IPS-11a (cell line): ENCODE measurements at regions not wholly inside any gene's neighbourhood (a gene's known extent, or its start where the extent isn't known, plus 50 kb on each side); places are given as distances from the start of the nearest gene placed in this dataset.
"Not testable (repeated sequence)": the region's sequence is repeated elsewhere in the genome, so short reads cannot be mapped to it uniquely, and the experiment has no call there.

Experiments used
- H3K4me3 ChIP-seq: one replicate; pipeline ENCODE4 v1.5.1; 2013; ENCODE audit warnings: low read depth, low read length, control low read depth

DNA sequence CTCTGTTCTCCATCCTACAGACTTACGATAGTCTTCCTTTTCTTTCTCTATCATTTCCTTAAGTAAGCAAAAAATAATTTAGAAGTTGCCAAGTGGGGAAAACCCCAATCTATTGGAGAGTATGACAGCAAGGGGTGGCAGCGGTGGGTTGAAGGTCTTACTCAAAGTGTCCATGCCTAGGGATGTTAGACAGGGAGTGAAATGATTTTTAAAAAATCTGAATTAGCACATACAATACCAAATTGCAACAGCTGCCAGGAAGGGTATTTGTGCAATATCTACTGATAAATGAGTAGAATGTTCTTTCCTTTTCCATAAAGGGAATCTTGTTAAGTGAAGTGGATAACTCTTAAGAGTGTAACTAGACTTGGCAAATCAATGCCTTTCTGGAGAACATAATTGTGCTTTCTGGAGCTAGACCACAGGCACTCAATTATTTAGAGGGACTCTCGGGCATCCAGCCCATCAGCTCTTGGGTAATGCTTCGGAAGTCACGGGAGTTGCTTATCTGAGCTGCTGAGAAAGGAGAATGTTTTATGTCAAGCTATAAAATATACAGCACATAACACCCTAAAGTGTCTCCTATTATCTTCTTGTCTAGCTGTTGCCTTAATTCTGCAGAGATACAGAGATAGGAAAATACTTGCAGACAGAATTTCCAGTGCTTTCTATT is 151.5 kb downstream of the KCNJ2 start:
- H3K4me3 ChIP-seq, result no peak overlapping the region

DNA sequence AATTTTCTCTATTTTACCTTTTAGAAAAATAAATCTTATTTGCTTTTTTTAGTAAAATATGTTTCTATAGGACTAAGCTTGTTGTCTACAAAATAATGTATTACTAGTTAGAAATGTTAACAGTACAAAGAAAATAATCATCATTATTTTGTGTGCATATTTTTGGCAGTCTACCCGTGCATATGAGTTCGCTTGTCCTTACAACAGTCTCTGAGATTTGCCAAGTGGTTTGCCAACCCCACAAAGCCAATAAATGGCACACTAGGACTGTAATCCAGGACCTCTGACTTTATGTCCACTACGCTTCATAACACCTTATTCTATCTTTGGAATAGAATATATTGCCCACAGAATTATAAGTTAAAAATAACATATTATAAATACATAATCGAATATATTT is 152.0 kb downstream of the KCNJ2 start:
- H3K4me3 ChIP-seq, result no peak overlapping the region

DNA sequence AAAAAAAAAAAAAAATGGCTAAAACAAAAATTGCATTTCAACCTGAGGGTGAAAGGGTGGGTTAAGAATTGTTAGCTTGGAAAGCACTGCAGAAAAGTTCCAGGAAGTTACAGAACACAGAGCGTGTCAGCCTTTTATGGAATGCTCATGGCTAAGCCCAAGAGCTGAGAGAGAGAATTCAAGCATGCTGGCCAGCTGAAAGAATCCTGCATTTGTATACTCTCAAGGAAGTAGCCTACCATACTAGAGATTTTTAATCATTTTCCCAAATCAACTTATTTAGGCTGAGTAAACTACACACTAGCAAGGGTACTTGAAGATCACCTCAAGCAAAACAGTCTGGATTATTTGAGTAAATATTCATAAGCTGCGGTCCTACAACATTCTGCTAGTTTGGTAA is 153.9 kb downstream of the KCNJ2 start:
- no peak overlapping the region for H3K4me3 ChIP-seq

DNA sequence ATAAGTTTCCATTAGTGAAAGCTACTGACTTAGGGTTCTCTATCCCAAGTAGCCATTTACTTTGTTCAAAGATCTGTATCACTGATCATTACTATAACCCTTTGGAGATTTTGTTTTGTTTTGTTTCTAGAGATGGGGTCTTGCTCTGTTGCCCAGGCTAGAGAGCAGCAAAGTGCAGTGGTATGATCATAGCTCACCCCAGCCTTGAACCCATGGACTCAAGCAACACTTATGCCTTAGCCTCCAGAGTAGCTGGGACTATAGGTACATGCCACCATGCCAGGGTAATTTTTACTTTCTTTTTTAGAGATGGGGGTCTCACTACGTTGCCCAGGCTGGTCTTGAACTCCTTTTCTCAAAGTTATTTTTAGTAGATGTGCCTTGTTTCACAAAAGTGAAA is 154.7 kb downstream of the KCNJ2 start:
- no peak overlapping the region for H3K4me3 ChIP-seq

DNA sequence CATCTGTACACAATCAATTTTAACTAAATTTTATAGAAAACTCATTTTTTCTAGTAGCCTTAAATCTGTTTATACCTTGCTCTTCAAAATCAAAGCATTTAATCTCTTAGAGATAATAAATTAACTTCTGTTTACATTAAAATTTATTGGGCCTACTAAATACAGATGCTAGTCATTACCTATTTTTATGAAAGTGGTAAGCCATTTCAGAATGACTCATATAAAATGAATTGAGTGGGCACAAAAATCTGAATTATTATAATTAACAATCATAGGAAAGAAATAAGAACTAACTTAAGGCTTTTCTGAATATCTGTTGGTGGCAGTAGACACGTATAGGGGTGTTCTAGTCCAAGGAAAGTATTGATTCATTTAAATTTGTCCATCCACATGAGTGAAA is 157.9 kb downstream of the KCNJ2 start:
- H3K4me3 ChIP-seq, result no peak overlapping the region

DNA sequence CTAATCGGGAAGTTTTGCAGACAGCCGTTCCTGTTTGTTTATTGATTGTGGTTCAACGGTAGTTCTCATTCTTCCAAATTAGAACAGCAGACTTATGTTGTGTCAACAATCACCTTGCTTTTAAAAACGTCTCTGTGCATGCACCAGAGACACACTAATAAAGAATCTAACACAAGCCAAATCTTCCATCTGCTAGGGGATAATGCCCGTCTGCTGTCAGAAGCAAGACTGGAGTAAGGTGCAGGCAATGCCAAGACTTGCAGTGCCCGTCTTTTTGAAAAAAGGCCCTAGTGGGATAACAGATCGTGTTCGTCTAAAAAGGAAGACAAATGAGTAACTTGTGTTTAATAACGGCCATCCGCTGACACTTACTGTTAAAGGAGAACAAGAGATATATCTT is 158.4 kb downstream of the KCNJ2 start:
- no peak overlapping the region for H3K4me3 ChIP-seq

DNA sequence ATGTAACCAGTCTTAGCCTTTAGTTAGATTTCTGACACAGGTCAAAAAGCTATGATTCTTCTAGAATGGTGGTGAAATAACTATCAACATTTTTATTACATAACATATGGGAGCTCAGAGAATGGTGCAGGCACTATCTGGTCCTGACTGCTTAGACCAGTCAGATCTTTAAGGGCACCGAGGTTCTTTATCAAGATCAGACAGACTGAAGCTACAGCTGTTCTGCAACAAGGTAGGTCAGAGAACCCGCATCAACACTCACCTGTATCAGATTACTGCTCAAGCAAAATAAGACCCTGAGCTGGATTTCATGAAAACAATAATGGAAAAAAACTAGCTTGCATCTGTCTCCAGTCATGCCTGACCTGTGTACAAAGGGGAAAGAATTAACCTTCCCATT is 160.4 kb downstream of the KCNJ2 start:
- H3K4me3 ChIP-seq, result no peak overlapping the region

DNA sequence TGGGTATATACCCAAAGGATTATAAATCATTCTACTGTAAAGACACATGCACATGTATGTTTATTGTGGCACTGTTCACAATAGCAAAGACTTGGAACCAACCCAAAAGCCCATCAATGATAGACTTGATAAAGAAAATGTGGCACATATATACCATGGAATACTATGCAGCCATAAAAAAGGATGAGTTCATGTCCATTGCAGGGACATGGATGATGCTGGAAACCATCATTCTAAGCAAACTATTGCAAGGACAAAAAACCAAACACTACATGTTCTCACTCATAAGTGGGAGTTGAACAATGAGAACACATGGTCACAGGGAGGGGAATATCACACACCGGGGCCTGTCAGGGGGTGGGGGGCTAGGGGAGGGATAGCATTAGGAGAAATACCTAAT is 161.7 kb downstream of the KCNJ2 start:
- not testable (repeated sequence) for H3K4me3 ChIP-seq

DNA sequence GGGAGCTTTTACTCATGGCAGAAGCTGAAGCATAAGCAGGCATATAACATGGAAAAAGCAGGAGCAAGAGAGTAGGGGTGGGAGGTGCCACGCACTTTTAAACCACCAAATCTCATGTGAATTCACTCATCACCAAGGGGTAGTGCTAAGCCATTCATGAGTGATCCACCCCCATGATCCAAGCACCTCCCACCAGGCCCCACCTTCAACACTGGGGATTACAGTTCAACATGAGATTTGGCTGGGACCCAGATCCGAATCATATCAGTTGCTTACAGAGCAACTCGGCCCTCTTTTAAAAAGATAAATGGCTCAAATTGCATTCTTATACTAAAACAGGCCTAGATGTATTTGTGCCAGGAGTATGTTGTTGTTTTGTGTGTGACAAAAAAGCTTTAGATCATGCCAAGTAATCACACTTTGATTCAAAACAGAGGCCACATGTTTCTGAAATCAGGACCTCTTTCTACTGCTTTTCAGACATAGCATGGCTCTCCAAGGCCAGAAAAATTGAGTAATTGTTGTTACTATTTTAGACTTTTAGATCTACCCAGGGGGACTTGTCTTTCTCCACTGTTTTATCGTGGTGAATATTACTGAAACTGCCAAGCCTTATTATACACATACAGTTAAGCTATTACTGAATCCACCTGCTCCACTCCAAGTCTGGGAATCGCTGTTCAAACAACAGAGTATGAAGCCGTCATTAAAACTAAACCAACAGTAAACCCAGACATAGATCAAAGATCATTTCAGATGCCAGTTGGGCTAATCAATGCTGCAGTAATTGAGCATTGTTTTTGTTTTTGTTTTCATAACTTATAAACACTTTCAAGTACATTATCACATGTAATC is 163.3 kb downstream of the KCNJ2 start:
- H3K4me3 ChIP-seq, result no peak overlapping the region

DNA sequence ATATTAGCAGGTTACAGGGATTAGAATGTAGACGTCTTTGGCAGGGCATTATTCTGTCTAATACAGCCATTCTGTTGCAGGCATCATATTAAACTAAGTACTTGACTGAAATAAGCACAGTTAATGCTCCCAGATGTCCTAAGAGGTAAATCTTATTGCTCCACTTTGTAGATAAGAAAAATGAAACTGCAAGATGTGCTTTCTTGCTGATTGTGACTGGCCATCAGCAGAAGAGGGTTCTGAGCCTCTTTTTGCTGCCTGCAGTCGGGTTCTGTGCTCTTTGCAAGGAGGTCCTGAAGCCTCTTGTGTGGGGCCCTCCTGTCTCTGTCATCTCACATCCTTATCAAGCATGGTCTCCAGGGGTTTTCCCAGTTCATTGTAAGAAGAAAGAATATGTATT is 167.1 kb downstream of the KCNJ2 start:
- H3K4me3 ChIP-seq, result no peak overlapping the region

DNA sequence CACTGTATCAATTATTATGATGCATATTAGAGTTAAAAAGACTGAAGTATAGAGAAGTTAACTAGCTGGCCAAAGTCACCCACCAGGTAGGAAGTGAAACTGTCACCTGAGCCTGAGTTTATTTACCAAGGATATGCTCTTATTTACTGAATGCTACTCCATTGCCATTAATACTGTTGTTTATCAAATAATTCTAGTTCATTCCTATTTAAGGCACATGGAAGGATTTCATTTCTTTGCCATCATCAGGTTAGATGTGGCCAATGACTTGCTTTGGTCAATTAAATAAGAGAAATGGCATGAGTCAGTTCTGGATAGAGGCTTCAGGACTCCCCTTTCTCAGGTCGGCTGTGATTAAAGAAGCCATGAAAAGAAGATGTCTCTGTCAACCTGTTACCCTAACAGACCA is 169.6 kb downstream of the KCNJ2 start:
- no peak overlapping the region for H3K4me3 ChIP-seq

DNA sequence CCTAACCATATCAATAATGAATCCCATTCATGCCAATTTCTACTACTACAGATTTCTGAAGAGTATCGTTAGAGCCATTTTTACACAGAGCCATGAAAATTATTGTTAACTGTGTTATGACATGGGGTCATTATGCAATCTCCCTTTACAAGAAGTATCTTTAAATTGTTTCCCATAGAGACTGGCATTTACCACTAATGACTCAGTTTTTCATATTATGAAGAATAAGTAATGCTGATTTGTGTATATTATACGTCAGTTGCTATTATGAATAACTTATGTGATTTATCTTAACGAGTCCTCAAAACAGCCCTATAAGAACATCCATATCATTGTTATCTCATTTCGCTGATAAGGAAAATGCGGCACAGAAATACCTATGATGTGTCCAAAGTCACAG is 173.8 kb downstream of the KCNJ2 start:
- no peak overlapping the region for H3K4me3 ChIP-seq

DNA sequence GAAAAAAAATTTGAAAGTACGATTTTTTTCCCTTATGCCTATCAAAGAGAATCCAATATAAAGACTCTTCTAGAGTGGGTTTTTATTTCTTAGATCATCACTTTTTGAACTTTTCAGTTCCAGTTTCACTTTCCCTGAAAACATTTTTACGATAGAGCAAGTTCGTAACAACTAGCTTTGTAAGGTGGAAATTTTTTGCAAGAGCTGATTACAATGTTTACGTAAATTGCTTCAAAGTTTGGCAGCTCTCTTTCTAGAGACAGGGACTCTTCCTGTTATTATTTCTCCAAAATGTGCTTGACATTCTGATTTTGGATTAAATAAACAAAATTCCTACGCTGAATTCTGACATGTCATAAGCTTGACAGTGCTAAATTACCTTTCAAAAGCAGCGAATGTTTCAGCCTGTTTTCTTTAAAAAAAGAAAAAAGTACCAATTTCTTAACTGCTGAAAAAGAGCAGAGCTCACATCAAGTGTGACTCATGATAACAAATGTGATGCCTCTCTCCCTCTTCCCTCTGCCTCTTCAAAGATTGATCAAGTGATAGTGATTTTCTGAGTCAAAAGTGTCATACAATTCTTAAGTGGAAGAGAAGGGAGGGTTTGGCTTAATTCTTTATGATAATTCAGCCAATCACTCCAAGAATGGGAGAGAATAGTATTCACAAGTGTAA is 175.2 kb downstream of the KCNJ2 start:
- H3K4me3 ChIP-seq, result no peak overlapping the region

DNA sequence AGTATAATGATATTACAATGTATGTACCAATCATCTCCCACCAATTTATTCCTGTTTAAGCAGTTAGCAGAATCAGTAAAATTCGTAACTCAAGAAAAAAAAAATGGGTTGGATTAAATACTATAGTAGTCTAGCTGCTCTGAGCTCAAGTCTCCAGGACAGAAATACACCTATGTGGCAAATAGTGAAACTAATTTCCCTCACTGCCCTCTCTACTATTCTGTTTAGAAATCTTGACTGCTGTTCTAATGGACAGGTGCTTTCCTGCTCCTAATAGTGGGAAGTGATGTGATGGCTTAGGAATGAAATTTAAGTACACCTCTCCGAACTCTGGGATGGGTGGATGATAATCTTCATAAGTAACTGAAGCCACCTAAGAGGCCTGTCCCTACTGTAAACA is 175.7 kb downstream of the KCNJ2 start:
- H3K4me3 ChIP-seq, result no peak overlapping the region

DNA sequence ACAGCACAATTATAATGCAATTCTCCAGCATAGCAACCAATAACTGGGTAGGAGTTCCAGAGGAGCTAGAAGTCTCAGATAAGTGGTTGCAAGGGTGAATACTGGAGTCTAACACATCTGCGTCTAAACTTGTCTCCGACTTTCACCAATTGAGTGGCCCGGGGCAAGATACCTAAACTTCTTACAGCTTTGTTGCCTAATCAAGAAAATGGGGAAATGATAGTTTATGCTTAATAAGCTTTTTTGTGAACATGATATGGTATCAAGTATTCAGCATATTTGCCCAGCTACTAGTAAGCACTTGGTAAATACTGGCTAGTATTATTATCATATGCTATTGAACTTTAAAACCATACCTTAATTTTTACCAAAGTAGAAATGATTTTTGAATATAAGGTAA is 183.5 kb downstream of the KCNJ2 start:
- H3K4me3 ChIP-seq, result no peak overlapping the region

DNA sequence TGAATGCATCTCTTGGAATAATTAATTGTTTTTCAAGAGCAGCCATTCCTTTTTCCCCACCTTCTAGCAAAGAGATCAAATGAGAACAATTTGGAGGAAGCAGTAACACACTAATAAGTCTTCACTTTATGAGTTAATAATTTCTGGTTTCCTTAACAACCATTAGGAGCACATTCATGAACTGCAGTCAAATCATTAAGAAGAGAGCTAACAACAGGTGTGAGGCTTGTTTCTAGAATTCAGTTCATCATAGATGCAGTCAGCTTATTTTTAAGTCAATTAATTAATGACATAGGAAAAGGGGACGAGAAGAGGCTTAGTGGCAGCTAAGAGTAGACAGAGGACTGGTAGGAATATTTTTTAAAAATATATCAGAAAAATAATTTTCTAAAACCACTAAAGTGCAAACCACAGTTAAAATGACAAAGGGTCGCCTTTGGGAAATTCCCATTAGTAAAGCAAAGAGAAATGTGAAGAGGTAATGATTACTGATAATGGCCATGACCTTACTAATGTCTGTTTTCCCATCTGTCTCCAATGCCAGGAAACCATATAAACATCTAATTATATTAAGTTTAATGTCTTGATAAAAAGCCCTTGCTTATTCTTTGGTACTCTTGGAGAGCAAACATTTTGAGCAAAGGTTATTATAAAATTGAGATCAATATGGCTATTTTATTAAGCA is 184.2 kb downstream of the KCNJ2 start:
- H3K4me3 ChIP-seq, result no peak overlapping the region

DNA sequence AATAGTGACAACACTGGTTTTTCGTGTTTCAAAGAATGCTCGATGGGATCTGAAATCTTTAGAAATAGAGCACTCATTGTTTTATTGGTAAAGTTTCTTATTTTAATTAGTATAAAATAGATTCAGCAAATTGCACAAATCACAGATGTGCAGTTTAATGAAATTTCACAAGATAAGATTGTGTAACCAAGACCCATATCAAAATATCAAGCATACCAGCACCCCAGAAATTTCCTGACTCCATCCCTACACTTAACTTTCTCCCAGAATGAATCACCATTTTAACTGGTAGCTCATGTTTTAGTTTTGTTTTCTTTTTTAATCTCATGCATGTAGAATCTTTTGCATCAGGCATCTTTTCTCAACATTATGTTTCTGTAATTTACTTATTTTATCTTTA is 185.9 kb downstream of the KCNJ2 start:
- no peak overlapping the region for H3K4me3 ChIP-seq

DNA sequence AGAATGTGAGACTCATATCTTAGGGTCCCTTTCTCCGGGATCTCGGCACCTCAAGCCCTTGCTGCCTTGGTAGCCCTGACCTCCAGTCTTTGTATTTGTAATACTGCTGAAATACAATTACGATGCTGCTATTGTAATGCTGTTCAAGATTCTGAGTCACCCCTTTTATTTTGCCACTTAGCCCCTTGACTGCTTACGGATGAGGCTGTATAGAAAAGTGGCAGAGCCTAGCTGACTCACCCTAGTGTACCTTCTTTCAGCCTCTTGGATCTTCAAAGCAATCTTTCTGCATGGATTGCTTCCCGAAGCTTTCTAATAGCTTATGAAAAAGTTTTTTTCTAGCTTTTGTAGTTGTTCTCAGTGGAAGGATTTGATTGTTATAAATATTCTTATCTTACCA is 187.9 kb downstream of the KCNJ2 start:
- no peak overlapping the region for H3K4me3 ChIP-seq

DNA sequence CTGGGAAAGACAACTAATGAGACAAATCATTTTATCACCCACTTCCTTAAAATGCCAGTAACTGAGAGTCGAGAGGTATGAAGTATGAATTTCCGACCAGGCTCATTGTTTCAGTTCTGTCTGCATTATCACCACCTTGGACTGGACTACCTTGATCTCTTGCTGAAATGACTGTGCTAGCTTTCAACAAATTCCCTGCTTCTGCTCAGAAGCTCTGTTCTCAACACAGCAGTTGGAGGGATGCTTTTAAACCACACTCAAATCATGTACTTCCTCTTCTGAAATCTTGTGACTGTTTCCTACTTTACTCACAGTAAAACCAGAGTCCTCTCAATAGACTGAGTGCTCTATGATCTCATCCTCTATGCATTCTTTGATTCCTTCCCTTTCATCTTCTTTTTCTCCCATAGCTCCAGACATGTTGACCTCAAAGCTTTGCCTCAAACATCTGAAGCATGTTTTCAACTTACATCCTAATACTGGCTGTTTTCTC is 195.8 kb downstream of the KCNJ2 start:
- H3K4me3 ChIP-seq, result no peak overlapping the region

DNA sequence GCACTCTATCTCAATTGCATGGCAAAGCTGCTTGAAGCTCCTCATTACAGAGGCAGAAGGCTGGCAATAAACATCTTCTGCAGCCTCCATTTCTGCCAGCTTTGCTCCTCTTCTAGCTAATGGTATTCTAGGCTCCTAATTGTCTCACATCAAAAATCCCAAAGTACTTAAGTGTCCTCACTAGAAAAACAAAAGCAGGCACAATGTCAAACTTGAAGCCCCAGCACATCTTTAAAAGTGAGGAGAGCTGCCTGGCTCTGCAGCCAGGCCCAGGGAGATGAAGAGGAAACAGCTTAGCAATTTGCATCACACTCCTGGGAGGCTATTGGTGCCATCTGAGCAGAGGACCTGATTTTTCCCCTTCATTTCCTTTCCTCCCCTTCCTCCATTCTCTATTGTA is 197.1 kb downstream of the KCNJ2 start:
- no peak overlapping the region for H3K4me3 ChIP-seq

DNA sequence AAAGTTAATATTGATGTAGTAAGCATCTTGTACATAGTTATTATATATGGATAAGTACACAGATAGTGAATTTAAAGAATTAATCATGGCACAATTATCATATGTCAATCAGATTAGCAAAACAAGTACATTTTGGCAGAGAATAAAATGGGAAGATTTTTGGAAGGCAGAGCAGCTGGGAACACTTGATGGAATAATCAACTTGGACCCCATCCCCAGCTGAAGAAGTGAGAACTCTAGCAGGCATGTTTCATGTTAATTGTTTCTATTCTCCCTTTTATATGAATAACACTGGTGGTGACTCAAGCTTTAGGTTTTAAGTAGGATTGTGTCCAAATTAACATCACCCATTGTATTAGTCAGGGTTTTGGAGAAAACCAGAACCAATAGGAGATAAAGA is 198.7 kb downstream of the KCNJ2 start:
- no peak overlapping the region for H3K4me3 ChIP-seq
